ENCODE measurements at regions not wholly inside any gene's neighbourhood (a gene's known extent, or its start where the extent isn't known, plus 50 kb on each side); places are given as distances from the start of the nearest gene placed in this dataset.
"Not testable (repeated sequence)": the region's sequence is repeated elsewhere in the genome, so short reads cannot be mapped to it uniquely, and the experiment has no call there.

DNA sequence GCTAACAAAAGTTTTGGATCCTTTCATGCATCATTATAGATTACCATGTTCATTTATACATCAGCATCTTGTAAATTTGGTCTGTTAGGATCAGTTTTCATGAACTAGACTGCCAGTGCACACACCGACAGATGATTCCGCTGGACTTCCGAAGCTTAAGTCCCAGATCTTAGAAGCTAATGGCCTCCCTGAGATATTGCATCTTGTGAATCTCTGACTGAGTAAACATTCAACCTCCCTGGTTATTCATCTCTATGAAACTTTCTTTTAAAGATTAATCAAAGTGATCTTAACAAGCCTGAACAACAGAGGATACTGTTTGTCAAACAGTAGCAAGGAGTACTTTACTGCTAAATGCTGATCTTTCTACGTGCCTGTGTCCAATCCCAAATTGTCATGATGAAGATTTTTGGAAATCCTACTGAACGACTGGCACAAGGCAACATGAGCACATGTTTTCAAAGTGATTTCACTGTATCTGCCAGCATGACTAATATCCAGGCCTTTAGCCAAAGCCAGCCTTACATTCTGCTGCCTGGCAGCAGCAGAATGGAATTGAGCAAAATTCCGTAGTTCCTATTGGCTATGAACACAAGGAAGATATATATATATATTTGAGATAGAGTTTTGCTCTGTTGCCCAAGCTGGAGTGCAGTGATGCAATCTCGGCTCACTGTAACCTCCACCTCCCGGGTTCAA lies 91.3 kb upstream of the ANK3 start:
- DNase-seq (ENCODE audit: insufficient read length, low spot score) (no peak), FAIRE-seq (no peak)
- TF ChIP-seq POLR2A (IDR thresholded peaks at IDR 0.05; ENCODE audit: low read depth, low read length), result no peak
- no peak for TF ChIP-seq PAX5 (IDR thresholded peaks at IDR 0.05; ENCODE audit: insufficient read depth, low read length, severe bottlenecking)
- TF ChIP-seq SPI1 (IDR thresholded peaks at IDR 0.05; ENCODE audit: low read depth, low read length), result no peak
- no peak for TF ChIP-seq POLR2AphosphoS5 (IDR thresholded peaks at IDR 0.05; ENCODE audit: low read depth, low read length)
- no peak for TF ChIP-seq POU2F2 (IDR thresholded peaks at IDR 0.05; ENCODE audit: low read depth, low read length)

DNA sequence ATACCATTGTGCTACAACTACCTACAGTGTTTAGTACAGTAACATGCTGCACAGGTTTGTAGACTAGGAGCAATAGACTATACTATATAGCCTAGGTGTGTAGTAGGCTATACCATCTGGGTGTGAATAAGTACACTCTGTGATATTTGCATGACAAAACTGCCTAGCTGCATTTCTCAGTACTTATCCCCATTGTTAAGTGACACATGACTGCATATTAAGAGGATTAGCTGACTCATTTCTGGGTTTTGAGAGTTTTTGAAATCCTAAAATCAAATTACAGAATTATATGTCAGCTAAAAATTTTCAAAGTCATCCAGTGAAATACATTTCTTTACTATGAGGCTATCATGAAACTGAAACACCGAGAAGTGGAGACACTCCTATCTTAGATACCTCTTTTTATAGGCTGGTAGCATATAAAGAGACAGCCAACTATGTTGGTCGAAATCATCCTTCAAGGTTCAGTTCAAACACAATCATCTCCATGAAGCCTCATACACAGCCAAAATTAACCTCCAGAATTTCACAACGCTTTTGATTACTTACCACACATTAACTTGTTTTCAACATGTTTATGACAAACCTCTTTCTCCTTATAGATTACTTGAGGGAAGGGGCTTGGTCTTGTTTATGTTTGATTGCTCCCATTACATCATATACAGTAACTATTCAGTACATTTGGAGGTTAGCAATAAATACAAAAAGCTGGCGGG lies 89.8 kb upstream of the ANK3 start:
- TF ChIP-seq POLR2A (IDR thresholded peaks at IDR 0.05; ENCODE audit: low read depth, low read length) (no peak), POU2F2 (IDR thresholded peaks at IDR 0.05; ENCODE audit: low read depth, low read length) (no peak), TAF1 (IDR thresholded peaks at IDR 0.05; ENCODE audit: low read depth, low read length) (no peak), SPI1 (IDR thresholded peaks at IDR 0.05; ENCODE audit: low read depth, low read length) (no peak), PAX5 (IDR thresholded peaks at IDR 0.05; ENCODE audit: insufficient read depth, low read length, severe bottlenecking) (no peak), POLR2AphosphoS5 (IDR thresholded peaks at IDR 0.05; ENCODE audit: low read depth, low read length) (no peak)
- no peak for FAIRE-seq
- DNase-seq (ENCODE audit: insufficient read length, low spot score), result no peak

- no peak for TF ChIP-seq PAX5 (IDR thresholded peaks at IDR 0.05; ENCODE audit: insufficient read depth, low read length, severe bottlenecking)
- no peak for TF ChIP-seq POU2F2 (IDR thresholded peaks at IDR 0.05; ENCODE audit: low read depth, low read length)
- TF ChIP-seq POLR2A (IDR thresholded peaks at IDR 0.05; ENCODE audit: low read depth, low read length), result no peak
- TF ChIP-seq SPI1 (IDR thresholded peaks at IDR 0.05; ENCODE audit: low read depth, low read length), result no peak
- no peak for TF ChIP-seq TAF1 (IDR thresholded peaks at IDR 0.05; ENCODE audit: low read depth, low read length)
- TF ChIP-seq POLR2AphosphoS5 (IDR thresholded peaks at IDR 0.05; ENCODE audit: low read depth, low read length), result no peak
- DNase-seq (ENCODE audit: insufficient read length, low spot score), result no peak
- no peak for FAIRE-seq
These were observed 86.8 kb upstream of the ANK3 start for GRCh38 chr10:60476451-60476850.

DNA sequence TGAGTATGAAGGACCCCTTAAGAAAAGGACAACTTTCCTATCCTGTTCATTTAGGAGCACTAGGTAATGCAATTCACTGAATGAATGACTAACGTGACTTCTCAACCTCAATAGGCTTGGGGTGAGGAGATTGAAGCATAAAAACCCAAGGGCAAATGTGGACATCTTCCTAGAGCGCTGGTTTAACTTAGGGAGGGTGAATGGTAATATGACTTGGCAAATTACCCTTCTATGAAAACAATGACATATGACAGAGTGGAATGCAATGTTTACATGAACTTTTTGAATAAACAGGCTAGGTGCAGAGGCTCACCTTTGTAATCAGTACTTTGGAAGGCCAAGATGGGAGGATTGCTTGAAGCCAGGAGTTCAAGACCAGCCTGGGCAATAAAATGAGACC lies 83.9 kb upstream of the ANK3 start:
- FAIRE-seq (no peak), DNase-seq (ENCODE audit: insufficient read length, low spot score) (no peak)
- TF ChIP-seq POLR2AphosphoS5 (IDR thresholded peaks at IDR 0.05; ENCODE audit: low read depth, low read length) (no peak), POLR2A (IDR thresholded peaks at IDR 0.05; ENCODE audit: low read depth, low read length) (no peak), TAF1 (IDR thresholded peaks at IDR 0.05; ENCODE audit: low read depth, low read length) (no peak), SPI1 (IDR thresholded peaks at IDR 0.05; ENCODE audit: low read depth, low read length) (no peak), PAX5 (IDR thresholded peaks at IDR 0.05; ENCODE audit: insufficient read depth, low read length, severe bottlenecking) (no peak)

DNA sequence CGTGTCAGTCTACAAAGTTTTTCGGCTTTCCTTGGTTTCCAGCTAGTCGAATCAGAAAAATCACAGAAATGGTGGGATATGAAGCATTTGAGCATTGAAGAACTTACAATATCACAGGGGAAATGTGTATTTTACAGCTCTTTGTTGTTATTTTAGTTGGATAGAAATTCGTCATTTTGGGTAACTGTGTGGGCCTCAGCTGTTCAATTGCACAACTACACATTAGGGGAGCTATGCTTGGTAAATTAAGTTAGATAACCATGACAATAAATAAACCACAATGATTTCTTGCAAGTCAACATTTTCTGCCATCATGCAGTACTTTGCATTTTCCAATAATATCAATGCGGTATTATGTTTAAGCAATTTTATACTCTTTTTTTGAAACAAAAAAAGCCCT lies 80.4 kb upstream of the ANK3 start:
- FAIRE-seq (no peak), DNase-seq (ENCODE audit: insufficient read length, low spot score) (no peak)
- TF ChIP-seq SPI1 (IDR thresholded peaks at IDR 0.05; ENCODE audit: low read depth, low read length) (no peak), PAX5 (IDR thresholded peaks at IDR 0.05; ENCODE audit: insufficient read depth, low read length, severe bottlenecking) (no peak), POLR2AphosphoS5 (IDR thresholded peaks at IDR 0.05; ENCODE audit: low read depth, low read length) (no peak), TAF1 (IDR thresholded peaks at IDR 0.05; ENCODE audit: low read depth, low read length) (no peak), POLR2A (IDR thresholded peaks at IDR 0.05; ENCODE audit: low read depth, low read length) (no peak), POU2F2 (IDR thresholded peaks at IDR 0.05; ENCODE audit: low read depth, low read length) (no peak)

DNA sequence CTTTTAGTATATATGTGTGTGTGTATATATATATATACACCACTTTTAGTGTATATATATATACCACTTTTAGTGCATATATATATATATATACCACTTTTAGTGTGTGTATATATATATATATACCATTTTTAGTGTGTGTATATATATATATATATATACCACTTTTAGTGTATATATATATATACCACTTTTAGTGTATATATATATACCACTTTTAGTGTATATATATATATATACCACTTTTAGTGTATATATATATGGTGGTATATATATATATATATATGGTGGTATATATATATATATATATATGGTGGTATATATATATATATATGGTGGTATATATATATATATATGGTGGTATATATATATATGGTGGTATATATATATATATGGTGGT lies 79.5 kb upstream of the ANK3 start:
- DNase-seq (ENCODE audit: insufficient read length, low spot score); FAIRE-seq: not testable (repeated sequence)

DNA sequence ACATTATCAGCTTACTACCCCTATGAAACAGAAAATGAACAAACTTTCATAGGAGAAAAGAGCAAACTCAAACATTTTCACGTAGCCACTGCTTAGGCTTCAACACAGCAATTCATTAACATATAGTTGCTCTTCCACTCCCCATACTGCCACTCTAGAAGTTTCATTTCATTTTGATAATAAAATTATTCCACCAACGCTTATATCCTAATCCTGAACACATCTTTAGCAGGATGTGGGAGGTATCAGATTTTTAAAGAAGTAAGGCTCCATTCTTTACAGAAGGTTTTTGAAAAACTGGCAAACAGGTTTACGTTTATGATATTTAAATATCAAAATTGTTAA lies 77.5 kb upstream of the ANK3 start:
- DNase-seq (ENCODE audit: insufficient read length, low spot score) (no peak), FAIRE-seq (no peak)
- TF ChIP-seq POU2F2 (IDR thresholded peaks at IDR 0.05; ENCODE audit: low read depth, low read length) (no peak), POLR2A (IDR thresholded peaks at IDR 0.05; ENCODE audit: low read depth, low read length) (no peak), POLR2AphosphoS5 (IDR thresholded peaks at IDR 0.05; ENCODE audit: low read depth, low read length) (no peak), TAF1 (IDR thresholded peaks at IDR 0.05; ENCODE audit: low read depth, low read length) (no peak), PAX5 (IDR thresholded peaks at IDR 0.05; ENCODE audit: insufficient read depth, low read length, severe bottlenecking) (no peak), SPI1 (IDR thresholded peaks at IDR 0.05; ENCODE audit: low read depth, low read length) (no peak)

GRCh38 chr10:60466267-60467201 lies 76.9 kb upstream of the ANK3 start:
- no peak for FAIRE-seq
- no peak for TF ChIP-seq SPI1 (IDR thresholded peaks at IDR 0.05; ENCODE audit: low read depth, low read length)
- no peak for DNase-seq (ENCODE audit: insufficient read length, low spot score)

DNA sequence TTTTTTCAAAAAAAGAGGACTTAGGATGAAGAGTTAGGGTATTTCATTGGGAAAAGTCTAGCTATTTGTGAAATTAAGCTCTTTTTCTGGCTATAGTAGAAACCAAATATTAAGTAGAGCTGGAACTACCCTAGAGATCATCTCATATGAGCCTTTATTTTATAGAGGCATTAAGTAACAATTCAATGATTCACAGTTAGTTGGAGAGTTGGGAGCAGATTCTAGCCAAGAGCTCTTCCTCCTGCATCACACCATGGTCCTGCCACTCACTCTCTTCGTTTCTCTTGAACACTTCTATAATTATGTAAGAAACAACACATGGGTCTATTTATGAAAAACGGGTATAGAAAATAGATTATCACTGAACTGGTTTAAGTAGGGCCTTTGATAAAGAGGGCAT lies 76.1 kb upstream of the ANK3 start:
- no peak for DNase-seq (ENCODE audit: insufficient read length, low spot score)
- FAIRE-seq, result no peak
- TF ChIP-seq TAF1 (IDR thresholded peaks at IDR 0.05; ENCODE audit: low read depth, low read length), result no peak
- no peak for TF ChIP-seq POU2F2 (IDR thresholded peaks at IDR 0.05; ENCODE audit: low read depth, low read length)
- TF ChIP-seq PAX5 (IDR thresholded peaks at IDR 0.05; ENCODE audit: insufficient read depth, low read length, severe bottlenecking), result no peak
- TF ChIP-seq POLR2AphosphoS5 (IDR thresholded peaks at IDR 0.05; ENCODE audit: low read depth, low read length), result no peak
- TF ChIP-seq SPI1 (IDR thresholded peaks at IDR 0.05; ENCODE audit: low read depth, low read length), result no peak
- no peak for TF ChIP-seq POLR2A (IDR thresholded peaks at IDR 0.05; ENCODE audit: low read depth, low read length)

Data from GM12891 (cell line).